ENCODE measurements at regions not wholly inside any gene's neighbourhood (a gene's known extent, or its start where the extent isn't known, plus 50 kb on each side); places are given as distances from the start of the nearest gene placed in this dataset.

DNA sequence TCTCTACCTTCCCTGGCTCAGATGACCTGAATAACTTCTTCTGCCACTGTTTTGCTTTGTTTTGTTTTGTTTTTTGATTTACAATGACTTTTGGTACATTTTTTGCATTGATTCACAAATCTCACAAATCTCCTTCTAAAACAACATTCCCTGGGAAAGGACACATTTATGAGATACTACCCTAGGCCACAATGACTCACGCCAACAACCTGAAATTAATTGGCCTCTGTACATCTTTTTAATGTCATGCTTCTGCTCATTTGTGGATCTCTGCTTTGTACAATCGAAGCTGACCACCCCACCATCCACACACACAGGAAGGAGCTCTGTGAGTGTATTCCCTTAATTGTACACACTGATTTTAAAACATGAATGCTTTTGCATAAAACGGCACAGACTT, 156.7 kb upstream of the PFKP start:
- DNase-seq (ENCODE audit: extremely low read depth, low read depth) = no peak
- TF ChIP-seq, protein P1, sequence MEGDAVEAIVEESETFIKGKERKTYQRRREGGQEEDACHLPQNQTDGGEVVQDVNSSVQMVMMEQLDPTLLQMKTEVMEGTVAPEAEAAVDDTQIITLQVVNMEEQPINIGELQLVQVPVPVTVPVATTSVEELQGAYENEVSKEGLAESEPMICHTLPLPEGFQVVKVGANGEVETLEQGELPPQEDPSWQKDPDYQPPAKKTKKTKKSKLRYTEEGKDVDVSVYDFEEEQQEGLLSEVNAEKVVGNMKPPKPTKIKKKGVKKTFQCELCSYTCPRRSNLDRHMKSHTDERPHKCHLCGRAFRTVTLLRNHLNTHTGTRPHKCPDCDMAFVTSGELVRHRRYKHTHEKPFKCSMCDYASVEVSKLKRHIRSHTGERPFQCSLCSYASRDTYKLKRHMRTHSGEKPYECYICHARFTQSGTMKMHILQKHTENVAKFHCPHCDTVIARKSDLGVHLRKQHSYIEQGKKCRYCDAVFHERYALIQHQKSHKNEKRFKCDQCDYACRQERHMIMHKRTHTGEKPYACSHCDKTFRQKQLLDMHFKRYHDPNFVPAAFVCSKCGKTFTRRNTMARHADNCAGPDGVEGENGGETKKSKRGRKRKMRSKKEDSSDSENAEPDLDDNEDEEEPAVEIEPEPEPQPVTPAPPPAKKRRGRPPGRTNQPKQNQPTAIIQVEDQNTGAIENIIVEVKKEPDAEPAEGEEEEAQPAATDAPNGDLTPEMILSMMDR (IDR thresholded peaks at IDR 0.05; ENCODE audit: low read depth, low read length) = no peak

DNA sequence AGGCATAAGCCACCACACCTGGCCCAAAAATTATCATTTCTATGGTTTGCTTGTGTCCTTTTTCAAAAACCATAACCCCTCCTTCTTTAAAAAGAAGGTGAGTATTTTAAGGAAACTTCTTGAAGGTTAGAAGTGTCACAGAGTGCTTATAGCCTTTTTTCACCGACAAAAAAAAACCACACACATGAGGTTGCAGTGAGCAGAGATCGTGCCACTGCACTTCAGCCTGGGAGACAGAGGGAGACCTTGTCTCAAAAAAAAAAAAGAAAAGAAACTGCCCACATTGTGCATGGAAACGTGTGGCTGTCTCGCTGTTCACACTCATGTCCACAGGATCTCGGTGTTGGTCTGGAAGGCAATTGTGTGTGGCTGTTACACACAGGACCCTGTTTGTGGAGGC, 157.4 kb upstream of the PFKP start:
- DNase-seq (ENCODE audit: extremely low read depth, low read depth) = no peak
- TF ChIP-seq, protein P1 (IDR thresholded peaks at IDR 0.05; ENCODE audit: low read depth, low read length) = no peak

- no peak for DNase-seq (ENCODE audit: extremely low read depth, low read depth)
- TF ChIP-seq, protein P1 (IDR thresholded peaks at IDR 0.05; ENCODE audit: low read depth, low read length) = no peak
Measured at GRCh38 chr10:2908851-2909630, 158.3 kb upstream of the PFKP start.

DNA sequence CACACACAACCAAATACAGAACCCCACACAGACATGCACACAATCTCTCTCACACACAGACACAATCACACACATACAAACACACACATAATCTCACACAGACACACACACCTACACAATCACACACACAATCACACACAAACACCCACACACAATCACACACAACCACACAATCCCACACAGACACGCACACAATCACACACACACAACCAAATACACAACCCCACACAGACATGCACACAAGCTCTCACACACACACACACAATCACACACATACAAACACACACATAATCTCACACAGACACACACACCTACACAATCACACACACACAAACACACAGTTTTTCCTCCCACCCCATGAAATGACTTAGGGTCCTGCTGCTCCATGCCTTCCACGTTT, 160.4 kb upstream of the PFKP start:
- no peak for DNase-seq (ENCODE audit: extremely low read depth, low read depth)
- TF ChIP-seq, protein P1 (IDR thresholded peaks at IDR 0.05; ENCODE audit: low read depth, low read length) = no peak

- TF ChIP-seq, protein P1 (IDR thresholded peaks at IDR 0.05; ENCODE audit: low read depth, low read length) = no peak
- no peak for DNase-seq (ENCODE audit: extremely low read depth, low read depth)
Measured at GRCh38 chr10:2905851-2906250, 161.5 kb upstream of the PFKP start.

DNA sequence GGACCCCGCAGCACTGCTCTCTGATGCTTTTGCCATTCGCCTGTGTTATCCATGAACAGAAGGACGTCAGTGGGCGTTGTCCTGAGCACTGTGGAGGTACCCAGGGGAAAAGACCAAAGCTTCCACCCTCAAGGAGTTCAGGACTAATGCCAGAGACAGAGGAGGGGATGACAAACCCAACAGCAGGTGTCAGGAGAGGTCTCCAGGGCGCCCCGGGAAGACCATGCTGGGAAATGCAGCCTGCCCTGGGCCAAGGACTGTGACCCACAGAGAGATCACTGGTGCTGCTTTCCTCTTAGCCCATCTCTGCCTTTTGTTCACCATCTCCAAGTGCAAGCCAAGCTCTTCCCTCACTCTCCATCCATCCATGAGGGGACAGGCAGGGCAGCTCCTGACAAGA, 166.8 kb upstream of the PFKP start:
- DNase-seq (ENCODE audit: extremely low read depth, low read depth) = no peak
- TF ChIP-seq, protein P1 (IDR thresholded peaks at IDR 0.05; ENCODE audit: low read depth, low read length) = no peak

DNA sequence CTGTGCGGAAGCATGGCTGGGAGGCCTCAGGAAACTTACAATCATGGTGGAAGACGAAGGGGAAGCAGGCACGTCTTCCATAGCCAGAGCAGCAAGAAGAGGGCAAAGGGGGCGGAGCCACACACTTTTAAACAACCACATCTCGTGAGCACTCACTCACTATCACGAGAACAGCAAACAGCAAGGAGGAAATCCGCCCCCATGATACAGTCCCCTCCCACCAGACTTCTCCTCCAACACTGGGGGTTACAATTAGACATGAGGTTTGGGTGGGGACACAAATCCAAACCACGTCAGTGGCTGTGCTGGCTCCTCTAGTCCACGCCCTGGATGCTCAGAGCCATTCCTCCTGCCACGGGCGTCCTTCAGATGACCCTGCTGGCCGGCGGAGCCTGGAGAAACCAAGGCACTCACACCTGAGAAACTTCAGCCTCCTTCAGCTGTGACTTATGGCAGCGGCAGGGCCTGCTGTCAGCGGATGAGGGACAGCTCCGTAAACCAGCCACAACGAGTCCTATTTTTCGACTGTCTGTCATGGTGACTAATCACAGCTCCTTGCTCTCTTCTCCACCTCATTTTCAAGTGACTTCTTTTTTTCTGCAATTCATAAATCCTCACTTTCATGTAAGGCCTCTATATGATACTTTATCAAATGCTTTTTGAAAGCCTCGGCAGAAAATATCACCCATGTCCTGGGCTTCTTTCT, 167.9 kb upstream of the PFKP start:
- no peak for DNase-seq (ENCODE audit: extremely low read depth, low read depth)
- TF ChIP-seq, protein P1 (IDR thresholded peaks at IDR 0.05; ENCODE audit: low read depth, low read length) = no peak
